RKO (cell line): ENCODE measurements at regions not wholly inside any gene's neighbourhood (a gene's known extent, or its start where the extent isn't known, plus 50 kb on each side); places are given as distances from the start of the nearest gene placed in this dataset.

Source experiments
- DNase-seq: peaks from one replicate; pipeline ENCODE4 v3.0.0-alpha.2; 2016; ENCODE audit warnings: low spot score

GRCh38 chr4:14787894-14788293, 214.4 kb upstream of the CPEB2 start:
- no peak for DNase-seq

- DNase-seq: no peak
Measured at GRCh38 chr4:14790494-14790893, 211.8 kb upstream of the CPEB2 start.

DNA sequence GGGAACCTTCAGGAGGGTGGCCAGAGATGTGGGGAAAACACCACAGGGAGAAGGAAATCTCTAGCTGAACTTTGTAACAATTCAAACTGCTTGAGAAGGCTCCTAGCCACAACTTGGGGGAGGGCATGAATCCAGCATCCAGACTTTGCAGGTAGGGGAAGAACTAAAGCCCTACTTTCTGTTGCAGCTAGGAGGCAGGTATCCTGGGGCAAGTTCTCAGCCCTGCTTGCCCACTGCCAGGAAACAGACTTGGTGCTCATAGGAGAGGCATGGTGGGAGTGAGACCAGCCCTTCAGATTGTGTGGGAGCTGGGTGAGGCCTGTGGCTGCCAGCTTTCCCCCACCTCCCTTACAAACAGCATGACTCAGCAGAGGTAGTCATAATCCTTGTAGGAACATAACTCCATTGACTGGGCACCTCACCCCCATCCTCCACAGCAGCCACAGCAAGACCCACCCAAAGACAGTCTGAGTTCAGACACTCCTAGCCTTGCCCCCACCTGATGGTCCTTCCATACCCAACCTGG, 209.5 kb upstream of the CPEB2 start:
- no peak for DNase-seq

DNA sequence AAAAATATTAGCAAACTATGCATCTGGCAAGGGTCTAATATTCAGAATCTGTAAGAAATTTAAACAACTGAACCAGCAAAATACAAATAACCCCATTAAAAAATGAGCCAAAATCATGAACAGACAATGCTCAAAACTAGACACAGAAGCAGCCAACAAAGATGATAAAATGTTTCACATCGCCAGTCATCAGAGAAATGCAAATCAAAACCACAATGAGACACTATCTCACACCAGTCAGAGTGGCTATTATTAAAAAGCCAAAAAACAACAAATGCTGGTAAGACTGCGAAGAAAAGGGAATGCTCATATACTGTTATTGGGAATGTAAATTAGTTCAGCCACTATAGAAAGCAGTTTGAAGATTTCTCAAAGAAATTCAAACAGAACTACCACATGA, 201.3 kb upstream of the CPEB2 start:
- DNase-seq: no peak

- no peak for DNase-seq
Measured at GRCh38 chr4:14802596-14802995, 199.7 kb upstream of the CPEB2 start.

- no peak for DNase-seq
Measured at GRCh38 chr4:14807856-14808255, 194.4 kb upstream of the CPEB2 start.

GRCh38 chr4:14809203-14809602, 193.1 kb upstream of the CPEB2 start:
- no peak for DNase-seq

DNA sequence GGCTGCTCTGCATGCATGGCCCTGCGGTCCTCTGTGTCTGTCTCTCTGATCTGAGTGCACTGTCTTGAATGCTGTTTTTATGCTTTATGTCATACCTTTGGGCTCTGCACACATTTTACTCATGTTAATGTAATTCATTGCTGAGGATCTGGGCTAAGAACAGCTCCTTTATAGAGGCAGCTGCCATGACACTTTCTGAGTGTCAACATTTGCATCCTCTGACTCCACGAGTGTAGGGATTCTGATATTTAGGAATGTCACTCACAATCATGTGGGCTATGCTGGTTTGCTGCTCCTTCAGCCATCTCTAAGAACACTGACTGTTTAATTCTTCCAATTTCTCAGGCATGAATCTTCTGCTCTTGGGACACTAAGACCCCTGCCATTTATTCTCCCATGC, 192.2 kb upstream of the CPEB2 start:
- DNase-seq: no peak

DNA sequence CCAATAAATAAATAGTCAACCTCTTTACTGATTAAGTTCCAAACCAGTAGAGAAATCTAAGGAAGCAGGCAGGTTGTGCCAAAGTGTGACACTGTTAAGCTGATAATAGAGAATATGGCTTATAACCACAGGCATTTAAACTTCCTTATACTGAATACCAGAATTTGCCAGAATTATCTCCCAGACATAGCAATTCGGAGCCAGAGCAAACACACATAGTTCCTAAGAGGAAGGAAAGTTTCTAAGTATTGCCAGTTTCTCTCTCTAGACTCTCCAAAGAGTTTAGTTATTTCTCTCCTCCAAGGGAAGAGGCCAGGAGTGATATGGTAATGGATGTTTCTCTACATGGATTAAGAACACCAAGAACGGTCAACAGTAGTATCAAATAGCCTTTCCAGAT, 191.7 kb upstream of the CPEB2 start:
- no peak for DNase-seq

DNA sequence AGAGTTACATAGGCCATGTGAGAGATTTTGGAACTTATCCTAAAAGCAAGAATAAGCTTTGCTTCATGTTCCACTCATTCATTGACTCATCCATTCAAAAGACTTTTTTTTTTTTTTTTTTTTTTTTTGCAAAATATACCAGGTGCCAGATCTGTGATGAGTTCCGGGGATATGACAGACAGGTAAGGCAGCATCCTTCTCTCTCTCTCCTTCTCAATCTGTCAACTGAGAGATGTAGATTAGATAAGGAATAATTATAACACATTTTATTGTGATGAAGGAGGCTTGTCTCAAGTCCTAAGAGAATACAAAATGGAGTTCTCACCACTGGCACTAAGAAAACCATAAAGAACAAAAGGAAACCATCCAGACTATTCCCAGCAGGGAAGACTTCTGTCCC, 190.2 kb upstream of the CPEB2 start:
- DNase-seq: no peak

DNA sequence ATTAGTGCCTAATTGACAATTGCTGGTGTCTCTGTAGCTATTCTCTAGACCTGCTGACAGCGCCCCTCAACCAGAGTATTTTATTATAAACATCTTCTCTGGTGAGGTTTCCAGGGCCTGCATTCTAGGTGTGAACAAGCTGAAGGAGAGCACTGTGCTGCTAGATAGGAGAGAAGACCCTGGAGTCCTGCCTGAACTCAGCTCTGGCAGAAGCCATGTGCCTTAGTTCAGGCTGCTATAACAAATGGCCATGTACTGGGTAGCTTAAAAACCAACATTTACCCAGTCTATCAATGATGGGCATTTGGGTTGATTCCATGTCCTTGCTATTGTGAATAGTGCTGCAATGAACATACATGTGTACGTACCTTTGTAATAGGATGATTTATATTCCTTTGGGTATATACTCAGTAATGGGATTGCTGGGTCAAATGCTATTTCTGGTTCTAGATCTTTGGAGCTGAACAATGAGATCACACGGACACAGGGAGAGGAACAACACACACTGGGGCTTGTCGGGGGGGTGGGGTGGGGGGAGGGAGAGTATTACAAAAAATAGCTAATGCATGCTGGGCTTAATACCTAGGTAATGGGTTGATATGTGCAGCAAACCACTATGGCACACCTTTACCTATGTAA, 185.5 kb upstream of the CPEB2 start:
- no peak for DNase-seq

- DNase-seq: no peak
Measured at GRCh38 chr4:14824189-14824588, 178.1 kb upstream of the CPEB2 start.

GRCh38 chr4:14827111-14827510, 175.2 kb upstream of the CPEB2 start:
- no peak for DNase-seq

GRCh38 chr4:14829795-14830194, 172.5 kb upstream of the CPEB2 start:
- no peak for DNase-seq

- DNase-seq: no peak
Measured at GRCh38 chr4:14831416-14831815, 170.9 kb upstream of the CPEB2 start.

DNA sequence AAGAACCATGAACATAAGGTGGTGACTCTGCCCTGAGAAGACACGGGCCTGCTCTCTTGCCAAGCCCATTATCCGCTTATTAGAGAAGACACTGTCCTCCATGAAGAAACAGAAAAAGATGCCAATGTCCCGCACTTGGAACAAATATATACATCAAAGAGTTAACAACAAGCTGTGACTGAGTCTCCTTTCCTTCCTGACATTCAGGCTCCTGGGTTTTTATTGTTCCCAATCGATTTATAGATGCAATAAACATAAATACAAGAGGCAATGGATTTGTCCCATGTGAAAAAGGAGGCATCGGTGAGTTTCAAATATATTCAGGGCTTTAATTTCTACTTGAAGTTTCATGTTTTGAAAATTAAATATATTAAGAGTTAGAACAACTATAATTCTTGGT, 169.2 kb upstream of the CPEB2 start:
- DNase-seq: no peak

- DNase-seq: no peak
Measured at GRCh38 chr4:14834382-14834781, 167.9 kb upstream of the CPEB2 start.

- no peak for DNase-seq
Measured at GRCh38 chr4:14835288-14835687, 167.0 kb upstream of the CPEB2 start.

DNA sequence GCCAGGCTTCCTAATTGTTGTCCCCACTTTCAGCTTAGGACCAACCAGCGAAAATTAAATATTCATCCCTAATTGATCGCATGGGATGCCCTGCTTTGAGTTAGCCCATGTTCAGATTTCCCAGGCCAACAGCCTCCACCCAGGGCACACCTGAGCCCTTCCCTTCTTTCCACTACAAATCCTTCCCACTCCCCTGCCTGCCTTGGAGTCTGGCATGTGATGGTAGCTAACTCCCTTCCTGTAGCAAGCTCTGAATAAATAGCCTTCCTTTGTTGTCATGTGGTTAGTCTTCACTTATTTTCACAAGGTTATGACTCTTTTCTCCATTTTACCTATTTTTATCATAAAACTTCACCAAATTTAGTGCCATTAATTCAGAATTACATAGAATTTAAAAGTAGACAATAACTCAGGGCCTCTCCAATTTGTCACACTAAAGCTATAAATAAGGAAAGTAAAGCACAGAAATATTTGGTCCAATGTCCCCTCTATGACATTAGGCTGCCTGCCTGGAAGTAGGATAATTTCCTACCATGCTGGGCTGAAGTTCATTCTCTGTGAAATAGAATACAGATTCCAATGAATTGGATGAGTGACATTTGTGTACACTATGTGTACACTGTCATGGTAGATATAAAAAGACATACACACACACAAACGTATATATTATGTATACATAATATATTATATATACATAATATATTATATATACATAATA, 166.4 kb upstream of the CPEB2 start:
- DNase-seq: no peak

DNA sequence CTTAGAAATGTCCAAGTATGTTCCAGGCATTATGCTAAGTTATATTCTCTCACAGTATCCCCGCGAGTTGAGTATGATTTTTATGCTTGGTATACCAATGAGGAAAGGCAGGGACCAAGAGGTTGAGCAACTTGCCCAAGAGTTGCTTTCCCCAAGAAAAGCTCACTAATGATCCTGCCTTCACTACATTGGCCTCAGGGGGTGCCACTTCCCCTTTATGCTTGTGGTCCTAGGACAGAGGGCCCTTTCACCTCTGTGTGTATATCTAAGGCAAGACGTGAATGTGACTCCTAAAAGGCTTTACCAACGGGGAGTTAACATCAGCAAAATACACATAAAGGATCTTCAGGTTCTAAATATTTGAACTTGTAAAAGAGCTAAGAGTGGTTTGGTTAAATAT, 164.4 kb upstream of the CPEB2 start:
- DNase-seq: no peak

- no peak for DNase-seq
Measured at GRCh38 chr4:14841801-14842768, 160.2 kb upstream of the CPEB2 start.

- DNase-seq: no peak
Measured at GRCh38 chr4:14842964-14843630, 159.2 kb upstream of the CPEB2 start.
